IMR-90 (cell line): ENCODE measurements at regions not wholly inside any gene's neighbourhood (a gene's known extent, or its start where the extent isn't known, plus 50 kb on each side); places are given as distances from the start of the nearest gene placed in this dataset.

Experiments used
- ATAC-seq: fragments of 200-7000 bp; cut with Tn5 transposase; 2 replicates; pipeline ENCODE4 v1.9.1; 2020; ENCODE audit warnings: low read depth, mild to moderate bottlenecking, moderate library complexity
- BruUV-seq: library from RNA; stranded (reverse); fragments of 400-500 nt; replicated peaks from 2 replicates; lab custom pipeline; 2021; lab: Mats Ljungman, UMichigan
- CTCF ChIA-PET: fragments of 300-600 bp; formaldehyde crosslinking; extraction: SDS; loops from one replicate; lab custom pipeline; 2021; ENCODE audit warnings: antibody characterized with exemption; lab: Yijun Ruan, JAX
- POLR2A ChIA-PET: fragments of 300-600 bp; sonication (Branson Sonifier 250); formaldehyde crosslinking; loops from one replicate; lab custom pipeline; 2022; ENCODE audit warnings: antibody characterized with exemption; ENCODE audit not compliant: unreplicated experiment; lab: Charles Lee
- DNase-seq: peaks from one replicate; pipeline ENCODE4 v3.0.0; 2013
- H2AFZ ChIP-seq: replicated peaks from 2 replicates; pipeline ENCODE3; 2013; ENCODE audit warnings: low read length, mild to moderate bottlenecking; ENCODE audit not compliant: poor library complexity
- H2AK5ac ChIP-seq: 2 replicates; pipeline ENCODE4 v1.6.1; 2013; ENCODE audit warnings: low read depth, low read length, inconsistent platforms
- H2AK9ac ChIP-seq: replicated peaks from 2 replicates; pipeline ENCODE3; 2013; ENCODE audit warnings: mild to moderate bottlenecking, low read depth, low read length, moderate library complexity; ENCODE audit not compliant: poor library complexity
- H2BK120ac ChIP-seq: 2 replicates; pipeline ENCODE4 v1.6.1; 2013; ENCODE audit warnings: low read depth, low read length, inconsistent platforms
- H2BK15ac ChIP-seq: 3 replicates; pipeline ENCODE4 v1.6.1; 2013; ENCODE audit warnings: low read depth, low read length, inconsistent platforms
- H2BK20ac ChIP-seq: 2 replicates; pipeline ENCODE4 v1.6.1; 2013; ENCODE audit warnings: low read depth, mild to moderate bottlenecking, inconsistent platforms, low read length, moderate library complexity
- H2BK5ac ChIP-seq: 2 replicates; pipeline ENCODE4 v1.6.1; 2013; ENCODE audit warnings: mild to moderate bottlenecking, low read depth, low read length, inconsistent platforms; ENCODE audit not compliant: poor library complexity, severe bottlenecking
- H3K14ac ChIP-seq: replicated peaks from 2 replicates; pipeline ENCODE4 v1.6.1; 2013; ENCODE audit warnings: low read depth, low read length, inconsistent platforms
- H3K18ac ChIP-seq: 2 replicates; pipeline ENCODE4 v1.6.1; 2013; ENCODE audit warnings: low read depth, low read length, control low read depth
- H3K23ac ChIP-seq: 2 replicates; pipeline ENCODE4 v1.6.1; 2013; ENCODE audit warnings: low read depth, low read length, inconsistent platforms
- H3K27ac ChIP-seq: 2 replicates; pipeline ENCODE4 v1.5.1; 2013; ENCODE audit warnings: mild to moderate bottlenecking, control low read depth, low read length; ENCODE audit not compliant: insufficient read depth
- H3K27me3 ChIP-seq: 2 replicates; pipeline ENCODE4 v1.6.1; 2013; ENCODE audit warnings: low read length; ENCODE audit not compliant: control insufficient read depth, insufficient read depth
- H3K36me3 ChIP-seq: 2 replicates; pipeline ENCODE4 v1.6.1; 2013; ENCODE audit warnings: low read length, mixed read lengths; ENCODE audit not compliant: control insufficient read depth, insufficient read depth
- H3K4ac ChIP-seq: 2 replicates; pipeline ENCODE4 v1.6.1; 2013; ENCODE audit warnings: low read depth, low read length, inconsistent platforms
- H3K4me1 ChIP-seq: 2 replicates; pipeline ENCODE4 v1.6.1; 2013; ENCODE audit warnings: low read length, mixed read lengths; ENCODE audit not compliant: control insufficient read depth, insufficient read depth
- H3K4me2 ChIP-seq: 2 replicates; pipeline ENCODE4 v1.6.1; 2013; ENCODE audit warnings: low read depth, mild to moderate bottlenecking, control low read depth, low read length, moderate library complexity
- H3K4me3 ChIP-seq: 2 replicates; pipeline ENCODE4 v1.5.1; 2013; ENCODE audit warnings: low read depth, mild to moderate bottlenecking, control low read depth, low read length, moderate library complexity; ENCODE audit not compliant: insufficient read depth
- H3K56ac ChIP-seq: 2 replicates; pipeline ENCODE4 v1.6.1; 2013; ENCODE audit warnings: low read length, inconsistent platforms; ENCODE audit not compliant: insufficient read depth; ENCODE audit errors: extremely low read depth
- H3K79me1 ChIP-seq, 2 experiments: 2 replicates each; pipeline ENCODE4 v1.6.1; 2013; ENCODE audit warnings: low read length in 2 of 2, inconsistent platforms in 1 of 2, low read depth in 1 of 2
- H3K9ac ChIP-seq: 2 replicates; pipeline ENCODE4 v1.6.1; 2013; ENCODE audit warnings: low read depth, low read length, control low read depth
- H3K9me1 ChIP-seq: 2 replicates; pipeline ENCODE4 v1.6.1; 2013; ENCODE audit warnings: low read length, inconsistent platforms; ENCODE audit not compliant: insufficient read depth
- H3K9me3 ChIP-seq: 2 replicates; pipeline ENCODE4 v1.6.1; 2013; ENCODE audit warnings: low read length; ENCODE audit not compliant: control insufficient read depth, insufficient read depth
- H4K20me1 ChIP-seq: 2 replicates; pipeline ENCODE4 v1.6.1; 2013; ENCODE audit warnings: low read length, inconsistent platforms; ENCODE audit not compliant: insufficient read depth
- H4K5ac ChIP-seq: 2 replicates; pipeline ENCODE4 v1.6.1; 2013; ENCODE audit warnings: mild to moderate bottlenecking, low read depth, low read length, control low read depth
- H4K8ac ChIP-seq, 2 experiments: 2 replicates each; pipeline ENCODE4 v1.6.1; 2013; ENCODE audit warnings: low read depth in 2 of 2, low read length in 2 of 2, control low read depth in 1 of 2, inconsistent platforms in 1 of 2
- H4K91ac ChIP-seq: 2 replicates; pipeline ENCODE4 v1.6.1; 2013; ENCODE audit warnings: low read depth, low read length, inconsistent platforms; ENCODE audit not compliant: insufficient read depth
- BHLHE40 ChIP-seq: fragments of 150-350 bp; IDR thresholded peaks from 2 replicates; pipeline ENCODE4 v1.6.1; 2016; ENCODE audit warnings: mild to moderate bottlenecking, low read depth, low read length
- CEBPB ChIP-seq: IDR thresholded peaks from 2 replicates; pipeline ENCODE4 v1.6.1; 2012; ENCODE audit warnings: low read depth, low read length, improper control_type of control experiment
- ELK1 ChIP-seq: fragments of 150-350 bp; IDR thresholded peaks from 2 replicates; pipeline ENCODE4 v1.6.1; 2016; ENCODE audit warnings: low read depth, mild to moderate bottlenecking, low read length, moderate library complexity, borderline replicate concordance
- FOS ChIP-seq: fragments of 150-350 bp; IDR thresholded peaks from 2 replicates; pipeline ENCODE4 v1.6.1; 2016; ENCODE audit warnings: low read depth, low read length
- MAZ ChIP-seq: IDR thresholded peaks from 2 replicates; pipeline ENCODE4 v1.6.1; 2012; ENCODE audit warnings: low read depth, mild to moderate bottlenecking, low read length, improper control_type of control experiment, moderate library complexity, borderline replicate concordance
- MXI1 ChIP-seq: IDR thresholded peaks from 2 replicates; pipeline ENCODE4 v1.6.1; 2012; ENCODE audit warnings: low read depth, mild to moderate bottlenecking, low read length, moderate library complexity, borderline replicate concordance
- NFE2L2 ChIP-seq: fragments of 150-350 bp; IDR thresholded peaks from 2 replicates; pipeline ENCODE4 v1.6.1; 2016; ENCODE audit warnings: low read depth, mild to moderate bottlenecking, low read length
- POLR2A ChIP-seq: IDR thresholded peaks from 2 replicates; pipeline ENCODE4 v1.6.1; 2012; ENCODE audit warnings: mild to moderate bottlenecking, low read depth, low read length
- RAD21 ChIP-seq: IDR thresholded peaks from 2 replicates; pipeline ENCODE4 v1.6.1; 2012; ENCODE audit warnings: low read length, improper control_type of control experiment
- RFX5 ChIP-seq: IDR thresholded peaks from 2 replicates; pipeline ENCODE4 v1.8.0; 2012; ENCODE audit warnings: low read depth, mild to moderate bottlenecking, low read length, moderate library complexity
- WGBS, 2 experiments: methylation state at CpG; one replicate each; pipeline versions ENCODE4 v1.1.5 to v1.1.7; 2013; ENCODE audit warnings: missing lambda C conversion rate in 2 of 2; ENCODE audit not compliant: insufficient read length in 1 of 2; ENCODE audit errors: extremely low coverage in 2 of 2; 5-methylcytosine and 5-hydroxymethylcytosine counted together
- dilution Hi-C: fragments of 300-500 bp; cut with HindIII; formaldehyde crosslinking; loops from one replicate; pipeline ENCODE4 v1.14.3; 2018; ENCODE audit warnings: low sequenced_read_pairs; ENCODE audit not compliant: unreplicated experiment
- in situ Hi-C: fragments of 300-500 bp; cut with MboI; formaldehyde crosslinking; loops from 3 replicates; pipeline ENCODE4 v1.14.3; 2019; ENCODE audit warnings: low sequenced_read_pairs, inconsistent platforms, mixed read lengths
- intact Hi-C: fragments of 100-400 bp; cut with micrococcal nuclease; formaldehyde crosslinking; loops from 2 replicates; pipeline ENCODE4 v1.10.0; 2022

GRCh38 chr5:165892383-165892782 lies 2387.0 kb downstream of the MAT2B start:
- no peaks in the 10 kb centered on the region; the same call in 1 of the 2 replicates for H3K9me3 ChIP-seq
- H3K23ac ChIP-seq = no peak overlapping the region
- no peaks in the 10 kb centered on the region for H3K36me3 ChIP-seq
- H3K14ac ChIP-seq = no peak overlapping the region
- H3K4me1 ChIP-seq = no peaks in the 10 kb centered on the region
- H2BK15ac ChIP-seq = no peak overlapping the region
- H3K27me3 ChIP-seq = no peaks in the 10 kb centered on the region
- no peaks in the 10 kb centered on the region for H4K20me1 ChIP-seq
- no peak overlapping the region for H4K5ac ChIP-seq
- ChIA-PET CTCF (no interaction called here), POLR2A (no interaction called here)
- TF ChIP-seq POLR2A (no peak), CEBPB (no peak), FOS (no peak), MAZ (no peak), ELK1 (no peak), RAD21 (no peak), RFX5 (no peak), BHLHE40 (no peak), NFE2L2 (no peak), MXI1 (no peak)
- H2BK120ac ChIP-seq = no peak overlapping the region
- H3K4me3 ChIP-seq = no peak overlapping the region
- no CpG with 5 or more reads among the region's 6 CpGs for WGBS, 2 experiments
- ATAC-seq (no peak), DNase-seq (no peak)
- no peaks in the 10 kb centered on the region for H3K9me1 ChIP-seq
- intact Hi-C loops = no loop called here
- no peak overlapping the region for H4K8ac ChIP-seq
- BruUV-seq = no TSS peak
- H2AFZ ChIP-seq = no peak overlapping the region
- no peak overlapping the region for H3K4me2 ChIP-seq
- dilution Hi-C loops = no loop called here
- no peak overlapping the region for H3K9ac ChIP-seq
- H2BK20ac ChIP-seq = no peak overlapping the region
- H3K56ac ChIP-seq = no peak overlapping the region
- H3K4ac ChIP-seq = no peak overlapping the region
- no peak overlapping the region for H3K27ac ChIP-seq
- in situ Hi-C loops = no loop called here
- H2AK5ac ChIP-seq = no peak overlapping the region
- no peak overlapping the region for H2BK5ac ChIP-seq
- H3K18ac ChIP-seq = no peak overlapping the region
- no peak overlapping the region for H4K91ac ChIP-seq
- H3K79me1 ChIP-seq = no peaks in the 10 kb centered on the region
- H2AK9ac ChIP-seq = no peak overlapping the region
